GM10266 (cell line): ENCODE measurements at regions not wholly inside any gene's neighbourhood (a gene's known extent, or its start where the extent isn't known, plus 50 kb on each side); places are given as distances from the start of the nearest gene placed in this dataset.

Experiments
- DNase-seq: peaks from one replicate; pipeline ENCODE4 v3.0.0; 2012; ENCODE audit errors: extremely low spot score
- TF ChIP-seq, protein P1 (sequence below): IDR thresholded peaks from 2 replicates; pipeline ENCODE4 v1.5.1; 2012; ENCODE audit warnings: mild to moderate bottlenecking, low read depth; ENCODE audit not compliant: control insufficient read depth, insufficient read depth; ENCODE audit errors: missing control alignments

- TF ChIP-seq, protein P1, sequence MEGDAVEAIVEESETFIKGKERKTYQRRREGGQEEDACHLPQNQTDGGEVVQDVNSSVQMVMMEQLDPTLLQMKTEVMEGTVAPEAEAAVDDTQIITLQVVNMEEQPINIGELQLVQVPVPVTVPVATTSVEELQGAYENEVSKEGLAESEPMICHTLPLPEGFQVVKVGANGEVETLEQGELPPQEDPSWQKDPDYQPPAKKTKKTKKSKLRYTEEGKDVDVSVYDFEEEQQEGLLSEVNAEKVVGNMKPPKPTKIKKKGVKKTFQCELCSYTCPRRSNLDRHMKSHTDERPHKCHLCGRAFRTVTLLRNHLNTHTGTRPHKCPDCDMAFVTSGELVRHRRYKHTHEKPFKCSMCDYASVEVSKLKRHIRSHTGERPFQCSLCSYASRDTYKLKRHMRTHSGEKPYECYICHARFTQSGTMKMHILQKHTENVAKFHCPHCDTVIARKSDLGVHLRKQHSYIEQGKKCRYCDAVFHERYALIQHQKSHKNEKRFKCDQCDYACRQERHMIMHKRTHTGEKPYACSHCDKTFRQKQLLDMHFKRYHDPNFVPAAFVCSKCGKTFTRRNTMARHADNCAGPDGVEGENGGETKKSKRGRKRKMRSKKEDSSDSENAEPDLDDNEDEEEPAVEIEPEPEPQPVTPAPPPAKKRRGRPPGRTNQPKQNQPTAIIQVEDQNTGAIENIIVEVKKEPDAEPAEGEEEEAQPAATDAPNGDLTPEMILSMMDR: no peak
- no peak for DNase-seq
Measured at GRCh38 chr17:79189305-79189704, 114.7 kb downstream of the ENGASE start.

DNA sequence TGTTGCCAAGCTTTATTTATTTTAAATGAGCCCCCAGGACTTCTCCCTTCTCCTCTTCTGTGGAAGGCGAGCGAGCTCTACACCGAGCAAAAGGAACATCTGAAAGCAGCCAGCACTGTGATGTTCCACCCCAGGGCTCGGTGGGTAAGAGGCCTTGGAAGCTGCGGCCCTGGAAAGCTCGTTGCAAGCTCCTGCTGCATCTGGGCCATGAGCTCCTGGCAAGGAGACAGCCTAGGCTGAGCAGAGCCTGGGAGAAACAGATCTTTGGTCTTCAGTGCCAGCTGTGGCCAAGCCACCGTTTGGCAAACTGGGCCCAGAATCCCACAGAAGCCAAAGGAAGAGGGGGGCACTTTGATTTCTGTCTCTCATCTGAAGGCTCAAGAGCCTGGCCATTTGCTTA lies 114.1 kb downstream of the ENGASE start:
- no peak for DNase-seq
- TF ChIP-seq, protein P1: no peak

- TF ChIP-seq, protein P1: peak; percentile 66
- peak; percentile 71 for DNase-seq
Measured at GRCh38 chr17:79188048-79188447, 113.4 kb downstream of the ENGASE start.

- DNase-seq: no peak
- TF ChIP-seq, protein P1: no peak
Measured at GRCh38 chr17:79187186-79187585, 112.6 kb downstream of the ENGASE start.

DNA sequence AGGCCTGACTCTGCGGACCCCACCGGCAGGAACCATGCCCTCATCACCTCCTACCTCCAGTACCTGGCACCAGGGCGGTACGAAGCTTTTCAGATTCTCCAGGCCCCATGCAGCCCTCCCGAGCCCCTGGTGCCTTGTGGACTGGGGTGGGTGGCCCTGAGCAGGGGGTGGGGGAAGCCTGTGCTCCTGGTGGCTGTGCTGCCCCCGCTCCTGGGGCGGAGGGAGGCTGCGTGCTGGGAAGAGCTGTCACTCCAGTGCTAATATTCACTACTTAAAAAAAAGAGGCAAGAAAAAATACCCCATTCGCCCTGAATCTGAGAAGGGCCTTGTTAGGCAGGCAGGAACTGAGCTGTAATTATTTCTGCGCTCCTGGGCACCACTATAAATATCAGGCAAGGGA lies 111.8 kb downstream of the ENGASE start:
- DNase-seq: no peak
- TF ChIP-seq, protein P1: no peak

DNA sequence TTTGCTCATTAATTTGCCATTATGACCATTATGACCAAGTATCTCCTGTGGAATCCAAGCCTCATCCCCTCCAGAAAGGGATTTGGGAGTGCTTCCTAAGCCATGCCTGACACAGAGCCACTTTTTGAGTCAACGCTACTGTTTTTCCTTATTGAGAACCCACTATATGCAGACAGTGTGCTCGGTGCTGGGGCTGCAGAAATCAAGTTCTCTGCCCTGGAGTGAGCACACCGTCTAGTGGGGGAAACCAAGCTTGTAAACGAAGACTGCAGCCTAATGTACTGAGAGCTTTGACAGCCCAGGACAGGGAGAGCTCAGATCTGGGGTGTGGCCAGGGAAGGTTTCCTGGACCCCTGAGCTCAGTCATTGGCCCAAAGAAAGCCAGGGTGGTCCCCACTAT lies 111.0 kb downstream of the ENGASE start:
- DNase-seq: no peak
- TF ChIP-seq, protein P1: no peak

DNA sequence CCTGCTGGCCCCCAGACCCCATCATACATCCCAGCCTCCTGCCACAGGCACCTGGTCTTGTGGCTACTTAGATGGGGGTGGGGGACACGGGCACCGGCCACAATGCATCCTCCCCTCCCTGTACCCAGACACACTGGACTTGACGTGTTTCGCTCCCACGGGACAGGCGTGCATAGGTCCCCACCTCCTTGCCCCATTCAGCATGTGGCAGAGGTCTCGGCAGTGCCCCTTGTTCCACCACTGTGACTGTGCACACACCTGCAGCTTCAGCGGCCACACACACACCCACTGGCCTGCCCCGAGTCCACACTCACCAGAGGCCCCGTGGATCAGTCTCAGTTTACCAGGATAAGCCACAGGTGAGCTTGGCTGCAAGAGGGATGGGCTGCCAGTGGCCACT lies 109.6 kb downstream of the ENGASE start:
- TF ChIP-seq, protein P1: no peak
- DNase-seq: no peak
